OCI-LY7 (cell line): ENCODE measurements at regions not wholly inside any gene's neighbourhood (a gene's known extent, or its start where the extent isn't known, plus 50 kb on each side); places are given as distances from the start of the nearest gene placed in this dataset.

Experiments
- BruUV-seq: library from RNA; stranded (reverse); fragments of 400-500 nt; replicated peaks from 2 replicates; lab custom pipeline; 2021; lab: Mats Ljungman, UMichigan
- CTCF ChIA-PET: fragments of 300-600 bp; sonication (Branson Sonifier 250); formaldehyde crosslinking; loops from one replicate; lab custom pipeline; 2022; ENCODE audit warnings: antibody characterized with exemption; ENCODE audit not compliant: unreplicated experiment; lab: Charles Lee
- POLR2A ChIA-PET: fragments of 300-600 bp; sonication (Branson Sonifier 250); formaldehyde crosslinking; loops from one replicate; lab custom pipeline; 2022; ENCODE audit warnings: antibody characterized with exemption; lab: Charles Lee
- DNase-seq: peaks from one replicate; pipeline ENCODE4 v3.0.0-alpha.2; 2015; ENCODE audit warnings: low spot score
- H2AFZ ChIP-seq: fragments of 200-600 bp; sonication (generic), shearing (Covaris generic); 2 replicates; pipeline ENCODE4 v1.6.1; 2014; ENCODE audit warnings: mild to moderate bottlenecking, antibody characterized with exemption, low read length, moderate library complexity
- H3K27ac ChIP-seq: fragments of 200-600 bp; sonication (generic); 2 replicates; pipeline ENCODE4 v1.5.1; 2014; ENCODE audit warnings: mixed run types, low read depth, mild to moderate bottlenecking, moderate library complexity, low read length, inconsistent platforms; ENCODE audit not compliant: poor library complexity, severe bottlenecking
- H3K36me3 ChIP-seq: fragments of 200-600 bp; sonication (generic); 2 replicates; pipeline ENCODE4 v1.6.1; 2014; ENCODE audit warnings: mild to moderate bottlenecking, antibody characterized with exemption, low read length, moderate library complexity, mixed read lengths; ENCODE audit not compliant: insufficient read depth
- H3K4me1 ChIP-seq: fragments of 200-600 bp; sonication (generic); 2 replicates; pipeline ENCODE4 v1.5.1; 2014; ENCODE audit warnings: mild to moderate bottlenecking, low read length; ENCODE audit not compliant: insufficient read depth, poor library complexity, severe bottlenecking
- H3K4me2 ChIP-seq: fragments of 200-600 bp; sonication (generic); 2 replicates; pipeline ENCODE4 v1.6.1; 2014; ENCODE audit warnings: mild to moderate bottlenecking, low read length
- H3K4me3 ChIP-seq: fragments of 200-600 bp; sonication (generic); 2 replicates; pipeline ENCODE4 v1.5.1; 2014; ENCODE audit warnings: mild to moderate bottlenecking, low read depth, low read length; ENCODE audit not compliant: poor library complexity, severe bottlenecking
- H3K79me2 ChIP-seq: fragments of 200-600 bp; sonication (generic); 2 replicates; pipeline ENCODE4 v1.6.1; 2016; ENCODE audit warnings: low read depth, mild to moderate bottlenecking, low read length, moderate library complexity, mixed read lengths; ENCODE audit not compliant: insufficient read depth
- H3K9me2 ChIP-seq: fragments of 200-600 bp; sonication (generic); 2 replicates; pipeline ENCODE4 v1.6.1; 2016; ENCODE audit warnings: mild to moderate bottlenecking, low read length, mixed read lengths; ENCODE audit not compliant: insufficient read depth
- H3K9me3 ChIP-seq: fragments of 200-600 bp; sonication (generic); 2 replicates; pipeline ENCODE4 v1.6.1; 2014; ENCODE audit warnings: mild to moderate bottlenecking, mixed run types, low read length, mixed read lengths
- H4K20me1 ChIP-seq: fragments of 200-600 bp; sonication (generic); 2 replicates; pipeline ENCODE4 v1.6.1; 2014; ENCODE audit warnings: mild to moderate bottlenecking, antibody characterized with exemption, low read length, moderate library complexity, mixed read lengths; ENCODE audit not compliant: insufficient read depth
- EZH2phosphoT487 ChIP-seq: fragments of 200-600 bp; sonication (generic); IDR thresholded peaks from 2 replicates; pipeline ENCODE4 v1.6.1; 2018; ENCODE audit warnings: low read depth, borderline replicate concordance, mild to moderate bottlenecking, mixed run types, antibody characterized with exemption, low read length, moderate library complexity, mixed read lengths
- intact Hi-C: fragments of 100-400 bp; cut with micrococcal nuclease; formaldehyde crosslinking; loops from one replicate; pipeline ENCODE4 v1.10.0; 2022; ENCODE audit not compliant: unreplicated experiment
- TF ChIP-seq, protein P1 (sequence below): fragments of 200-600 bp; sonication (generic); conservative IDR thresholded peaks from 2 replicates; pipeline ENCODE4 v1.5.1; 2014; ENCODE audit warnings: mild to moderate bottlenecking, antibody characterized with exemption, low read length, moderate library complexity, mixed read lengths

- Histone ChIP-seq H3K79me2 (no peaks in the 10 kb centered on the region), H3K4me2 (no peak overlapping the region), H3K9me3 (no peaks in the 10 kb centered on the region), H3K36me3 (no peaks in the 10 kb centered on the region), H3K4me3 (no peak overlapping the region), H3K4me1 (no peaks in the 10 kb centered on the region), H3K27ac (no peak overlapping the region), H3K9me2 (no peaks in the 10 kb centered on the region), H2AFZ (no peak overlapping the region), H4K20me1 (no peaks in the 10 kb centered on the region)
- CTCF ChIA-PET = no interaction called here
- POLR2A ChIA-PET = no interaction called here
- no TSS peak for BruUV-seq
- intact Hi-C loops = no loop called here
- no peak for TF ChIP-seq EZH2phosphoT487
- TF ChIP-seq, protein P1, sequence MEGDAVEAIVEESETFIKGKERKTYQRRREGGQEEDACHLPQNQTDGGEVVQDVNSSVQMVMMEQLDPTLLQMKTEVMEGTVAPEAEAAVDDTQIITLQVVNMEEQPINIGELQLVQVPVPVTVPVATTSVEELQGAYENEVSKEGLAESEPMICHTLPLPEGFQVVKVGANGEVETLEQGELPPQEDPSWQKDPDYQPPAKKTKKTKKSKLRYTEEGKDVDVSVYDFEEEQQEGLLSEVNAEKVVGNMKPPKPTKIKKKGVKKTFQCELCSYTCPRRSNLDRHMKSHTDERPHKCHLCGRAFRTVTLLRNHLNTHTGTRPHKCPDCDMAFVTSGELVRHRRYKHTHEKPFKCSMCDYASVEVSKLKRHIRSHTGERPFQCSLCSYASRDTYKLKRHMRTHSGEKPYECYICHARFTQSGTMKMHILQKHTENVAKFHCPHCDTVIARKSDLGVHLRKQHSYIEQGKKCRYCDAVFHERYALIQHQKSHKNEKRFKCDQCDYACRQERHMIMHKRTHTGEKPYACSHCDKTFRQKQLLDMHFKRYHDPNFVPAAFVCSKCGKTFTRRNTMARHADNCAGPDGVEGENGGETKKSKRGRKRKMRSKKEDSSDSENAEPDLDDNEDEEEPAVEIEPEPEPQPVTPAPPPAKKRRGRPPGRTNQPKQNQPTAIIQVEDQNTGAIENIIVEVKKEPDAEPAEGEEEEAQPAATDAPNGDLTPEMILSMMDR = no peak
- DNase-seq = no peak
Measured at GRCh38 chr2:52968043-52968442, 799.6 kb upstream of the CHAC2 start.

DNA sequence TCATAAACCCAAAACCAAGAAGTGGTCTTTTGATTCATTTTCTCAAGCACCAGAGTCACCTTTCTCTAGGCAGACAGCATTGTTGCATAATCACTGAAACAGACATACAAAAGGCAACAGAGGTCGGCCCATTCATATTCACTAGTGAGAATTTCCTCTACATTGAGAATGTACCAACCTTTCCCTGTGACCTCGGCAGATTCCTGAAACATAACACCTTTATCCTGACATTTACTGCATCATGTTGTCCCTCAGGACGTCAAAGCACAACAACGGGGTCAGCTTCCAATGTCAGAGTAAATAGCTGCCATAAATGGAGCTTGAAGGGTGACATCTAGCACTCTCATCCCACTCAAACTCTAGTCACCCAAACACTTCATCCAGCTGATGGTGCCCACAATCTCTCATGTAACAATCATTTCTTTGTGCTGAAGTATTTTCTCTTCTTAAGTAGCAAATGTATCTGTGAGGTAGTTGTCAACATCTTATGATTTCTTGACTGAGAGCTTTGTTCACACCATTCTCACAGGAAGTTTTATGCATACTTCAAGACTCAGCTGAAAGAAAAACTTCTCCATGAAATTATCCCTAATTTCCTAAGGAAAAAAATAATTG lies 802.6 kb upstream of the CHAC2 start:
- POLR2A ChIA-PET = interaction anchor here (0.7 kb wide), 1 partner anchor 604 kb away, joined by 3 read pairs; no protein-coding TSS in a partner anchor
- BruUV-seq = no TSS peak

GRCh38 chr2:52961403-52961802 lies 806.2 kb upstream of the CHAC2 start:
- ChIA-PET POLR2A (interaction anchor here (0.7 kb wide), 1 partner anchor 1047 kb away, joined by 3 read pairs; no protein-coding TSS in a partner anchor), CTCF (no interaction called here)
- Histone ChIP-seq H3K36me3 (no peaks in the 10 kb centered on the region), H3K4me2 (no peak overlapping the region), H3K27ac (no peak overlapping the region), H3K4me1 (no peaks in the 10 kb centered on the region), H3K79me2 (no peaks in the 10 kb centered on the region), H3K9me2 (no peaks in the 10 kb centered on the region), H2AFZ (no peak overlapping the region), H3K4me3 (no peak overlapping the region), H4K20me1 (no peaks in the 10 kb centered on the region), H3K9me3 (no peaks in the 10 kb centered on the region)
- no peak for DNase-seq
- intact Hi-C loops = no loop called here
- BruUV-seq = no TSS peak
- no peak for TF ChIP-seq EZH2phosphoT487
- TF ChIP-seq, protein P1 = no peak

More for the DNA sequence above, 802.6 kb upstream of the CHAC2 start:
- DNase-seq = no peak
- Histone ChIP-seq H3K36me3 (no peaks in the 10 kb centered on the region), H3K9me2 (no peaks in the 10 kb centered on the region), H3K27ac (no peak overlapping the region), H3K79me2 (no peaks in the 10 kb centered on the region), H3K4me3 (no peak overlapping the region), H3K4me2 (no peak overlapping the region), H2AFZ (no peak overlapping the region), H3K9me3 (no peaks in the 10 kb centered on the region), H4K20me1 (no peaks in the 10 kb centered on the region), H3K4me1 (no peaks in the 10 kb centered on the region)
- intact Hi-C loops = no loop called here
- CTCF ChIA-PET = no interaction called here
- TF ChIP-seq, protein P1 = no peak
- no peak for TF ChIP-seq EZH2phosphoT487
